ENCODE measurements at regions not wholly inside any gene's neighbourhood (a gene's known extent, or its start where the extent isn't known, plus 50 kb on each side); places are given as distances from the start of the nearest gene placed in this dataset.
"Not testable (repeated sequence)": the region's sequence is repeated elsewhere in the genome, so short reads cannot be mapped to it uniquely, and the experiment has no call there.

GRCh38 chrX:139198936-139199335 lies 331.6 kb upstream of the F9 start:
- no peak for DNase-seq

- no peak for DNase-seq
These were observed 333.6 kb upstream of the F9 start for GRCh38 chrX:139196890-139197289.

GRCh38 chrX:139194571-139195280 lies 335.8 kb upstream of the F9 start:
- no peak for DNase-seq

- DNase-seq: no peak
These were observed 338.1 kb upstream of the F9 start for GRCh38 chrX:139192386-139192961.

- no peak for DNase-seq
These were observed 338.7 kb upstream of the F9 start for GRCh38 chrX:139191746-139192385.

GRCh38 chrX:139191286-139191685 lies 339.3 kb upstream of the F9 start:
- DNase-seq: no peak

GRCh38 chrX:139187738-139188137 lies 342.8 kb upstream of the F9 start:
- DNase-seq: no peak

- DNase-seq: no peak
These were observed 343.5 kb upstream of the F9 start for GRCh38 chrX:139186991-139187390.

GRCh38 chrX:139179592-139179991 lies 350.9 kb upstream of the F9 start:
- DNase-seq: no peak

- DNase-seq: no peak
These were observed 351.6 kb upstream of the F9 start for GRCh38 chrX:139178980-139179379.

GRCh38 chrX:139172731-139173130 lies 357.8 kb upstream of the F9 start:
- no peak for DNase-seq

GRCh38 chrX:139170526-139171173 lies 359.9 kb upstream of the F9 start:
- DNase-seq: no peak

GRCh38 chrX:139167282-139167681 lies 363.3 kb upstream of the F9 start:
- no peak for DNase-seq

- DNase-seq: no peak
These were observed 372.3 kb upstream of the F9 start for GRCh38 chrX:139158256-139158655.

GRCh38 chrX:139156356-139156755 lies 374.2 kb upstream of the F9 start:
- no peak for DNase-seq

- DNase-seq: not testable (repeated sequence)
These were observed 383.9 kb upstream of the F9 start for GRCh38 chrX:139146625-139147024.

GRCh38 chrX:139141370-139141769 lies 389.2 kb upstream of the F9 start:
- DNase-seq: no peak

GRCh38 chrX:139134316-139134715 lies 396.2 kb upstream of the F9 start:
- no peak for DNase-seq

- DNase-seq: no peak
These were observed 404.0 kb upstream of the F9 start for GRCh38 chrX:139126493-139126892.

- no peak for DNase-seq
These were observed 404.6 kb upstream of the F9 start for GRCh38 chrX:139125916-139126315.

GRCh38 chrX:139121616-139122286 lies 408.8 kb upstream of the F9 start:
- no peak for DNase-seq

- DNase-seq: no peak
These were observed 409.2 kb upstream of the FGF13 start for GRCh38 chrX:139120760-139121159.

GRCh38 chrX:139113708-139114107 lies 402.2 kb upstream of the FGF13 start:
- DNase-seq: peak; percentile 65

Measured in MV-4-11 (cell line).